K562 (cell line): ENCODE measurements at regions not wholly inside any gene's neighbourhood (a gene's known extent, or its start where the extent isn't known, plus 50 kb on each side); places are given as distances from the start of the nearest gene placed in this dataset.

Experiments
- ATAC-seq: fragments of 200-7000 bp; cut with Tn5 transposase; 3 replicates; pipeline ENCODE4 v1.9.1; 2020; ENCODE audit warnings: moderate library complexity
- BruUV-seq: library from RNA; stranded (reverse); fragments of 400-500 nt; replicated peaks from 2 replicates; lab custom pipeline; 2021; lab: Mats Ljungman, UMichigan
- CTCF ChIA-PET: fragments of 300-600 bp; formaldehyde crosslinking; extraction: SDS; loops from one replicate; lab custom pipeline; 2021; ENCODE audit warnings: low intra/inter-chr PET ratio; lab: Yijun Ruan, JAX
- POLR2A ChIA-PET: fragments of 300-600, 350-650 bp; sonication (Branson Sonifier 250); formaldehyde crosslinking; extraction: SDS; loops from one replicate; lab custom pipeline; 2021; ENCODE audit warnings: antibody characterized with exemption, inconsistent platforms; lab: Yijun Ruan, JAX
- DNase-seq, 4 experiments: peaks; one replicate each; pipeline versions ENCODE4 v3.0.0 to v3.0.0-alpha.2; 2011 to 2018; ENCODE audit warnings: low spot score in 3 of 4, mixed read lengths in 3 of 4; ENCODE audit errors: extremely low read depth in 1 of 4
- FAIRE-seq: peaks from 2 replicates; lab custom pipeline; 2011; peaks lifted over from hg19 to GRCh38; lab: Jason Lieb, UNC
- H2AFZ ChIP-seq: 2 replicates; pipeline ENCODE4 v1.6.0; 2011; ENCODE audit warnings: low read depth, low read length, control low read depth, inconsistent platforms
- H3K27ac ChIP-seq: fragments of 200-600 bp; 3 replicates; pipeline ENCODE4 v1.8.0; 2011; ENCODE audit warnings: low read depth, mild to moderate bottlenecking, control low read depth, inconsistent platforms, low read length, moderate library complexity, mixed read lengths; ENCODE audit errors: extremely low read depth
- H3K27me3 ChIP-seq, 2 experiments: fragments of 300-600 bp in 1 of 2; 2 replicates in 1 of 2; 3 replicates in 1 of 2; pipeline versions ENCODE4 v1.6.0 to v1.8.0; 2011; ENCODE audit warnings: inconsistent platforms in 2 of 2, low read length in 2 of 2, mild to moderate bottlenecking in 1 of 2, mixed read lengths in 1 of 2, moderate library complexity in 1 of 2; ENCODE audit not compliant: control insufficient read depth in 2 of 2, insufficient read depth in 2 of 2
- H3K36me3 ChIP-seq: fragments of 300-600 bp; 3 replicates; pipeline ENCODE4 v1.8.0; 2011; ENCODE audit warnings: mild to moderate bottlenecking, low read length, inconsistent platforms; ENCODE audit not compliant: control insufficient read depth, insufficient read depth
- H3K4me1 ChIP-seq, 2 experiments: fragments of 200-600 bp in 1 of 2; replicated peaks in 1 of 2; 2 replicates in 1 of 2; 3 replicates in 1 of 2; pipeline versions ENCODE4 v1.5.1 to v1.8.0; 2011; ENCODE audit warnings: inconsistent platforms in 2 of 2, low read length in 2 of 2, mild to moderate bottlenecking in 1 of 2, mixed read lengths in 1 of 2, moderate library complexity in 1 of 2; ENCODE audit not compliant: control insufficient read depth in 2 of 2, insufficient read depth in 2 of 2
- H3K4me2 ChIP-seq: 2 replicates; pipeline ENCODE4 v1.6.1; 2011; ENCODE audit warnings: low read length, control low read depth, inconsistent platforms, mixed read lengths; ENCODE audit not compliant: insufficient read depth
- H3K4me3 ChIP-seq: fragments of 200-600 bp; sonication (generic), shearing (Covaris generic); 2 replicates; pipeline ENCODE4 v1.5.1; 2016; ENCODE audit warnings: control low read depth, inconsistent platforms
- H3K79me2 ChIP-seq: fragments of 200-600 bp; 3 replicates; pipeline ENCODE4 v1.8.0; 2011; ENCODE audit warnings: low read length, inconsistent platforms; ENCODE audit not compliant: control insufficient read depth, insufficient read depth
- H3K9ac ChIP-seq, 2 experiments: 2 replicates each; pipeline versions ENCODE4 v1.6.0 to v1.6.1; 2011; ENCODE audit warnings: low read depth in 2 of 2, low read length in 2 of 2, control low read depth in 1 of 2, inconsistent platforms in 1 of 2, mild to moderate bottlenecking in 1 of 2, mixed read lengths in 1 of 2; ENCODE audit not compliant: insufficient read depth in 1 of 2
- H3K9me1 ChIP-seq: one replicate; pipeline ENCODE4 v1.6.0; 2011; ENCODE audit warnings: inconsistent platforms, mild to moderate bottlenecking, low read length, moderate library complexity; ENCODE audit not compliant: control insufficient read depth, insufficient read depth
- H3K9me3 ChIP-seq: replicated peaks from 2 replicates; pipeline ENCODE4 v1.5.1; 2011; ENCODE audit warnings: low read depth, low read length, inconsistent platforms; ENCODE audit not compliant: control insufficient read depth, insufficient read depth
- H4K20me1 ChIP-seq: replicated peaks from 2 replicates; pipeline ENCODE4 v1.6.1; 2011; ENCODE audit warnings: low read length, inconsistent platforms, mixed read lengths; ENCODE audit not compliant: control insufficient read depth, insufficient read depth
- BDP1 ChIP-seq: IDR thresholded peaks from 3 replicates; pipeline ENCODE4 v1.6.1; 2011; ENCODE audit not compliant: insufficient read length, insufficient read depth
- CBFA2T3 ChIP-seq: fragments of 450-650 bp; IDR thresholded peaks from 2 replicates; pipeline ENCODE4 v1.6.1; 2017
- E2F3 ChIP-seq: fragments of 250-450 bp; sonication (Bioruptor Pico); IDR thresholded peaks from 2 replicates; pipeline ENCODE4 v1.4.0; 2020; ENCODE audit warnings: mild to moderate bottlenecking
- EP400 ChIP-seq: fragments of 450-650 bp; IDR thresholded peaks from 2 replicates; pipeline ENCODE4 v1.6.1; 2017; ENCODE audit warnings: antibody characterized with exemption, mild to moderate bottlenecking, moderate library complexity
- HDAC8 ChIP-seq: fragments of 450-650 bp; IDR thresholded peaks from 2 replicates; pipeline ENCODE4 v1.6.1; 2016; ENCODE audit warnings: mild to moderate bottlenecking, missing genetic modification characterization, moderate library complexity, missing compliant biosample characterization
- HES1 ChIP-seq: fragments of 450-650 bp; IDR thresholded peaks from 2 replicates; pipeline ENCODE4 v1.6.1; 2016; ENCODE audit warnings: low read depth, mild to moderate bottlenecking, moderate library complexity
- KLF1 ChIP-seq: fragments of 450-650 bp; IDR thresholded peaks from 2 replicates; pipeline ENCODE4 v1.6.1; 2016; ENCODE audit warnings: missing genetic modification characterization, missing compliant biosample characterization
- POLR2AphosphoS5 ChIP-seq: IDR thresholded peaks from 2 replicates; pipeline ENCODE4 v1.6.1; 2011; ENCODE audit warnings: mild to moderate bottlenecking, low read depth, low read length, moderate library complexity; ENCODE audit not compliant: control insufficient read depth, insufficient read depth
- SIN3A ChIP-seq, 2 experiments: fragments of 150-350 bp in 1 of 2; IDR thresholded peaks; 2 replicates each; pipeline ENCODE4 v1.6.1; 2011 to 2016; ENCODE audit warnings: borderline replicate concordance in 2 of 2, low read depth in 2 of 2, low read length in 2 of 2, mild to moderate bottlenecking in 2 of 2, moderate library complexity in 2 of 2; ENCODE audit not compliant: control insufficient read depth in 1 of 2
- SNIP1 ChIP-seq: fragments of 450-650 bp; IDR thresholded peaks from 2 replicates; pipeline ENCODE4 v1.7.1; 2017; ENCODE audit warnings: low read depth, mild to moderate bottlenecking
- ZNF140 ChIP-seq: fragments of 250-450 bp; sonication (Bioruptor Pico); IDR thresholded peaks from 2 replicates; pipeline ENCODE4 v1.8.0; 2021; ENCODE audit warnings: moderate library complexity, mild to moderate bottlenecking, inconsistent platforms
- ZNF75A ChIP-seq: fragments of 450-650 bp; formaldehyde crosslinking; IDR thresholded peaks from 2 replicates; pipeline ENCODE4 v1.4.0; 2020; ENCODE audit warnings: mild to moderate bottlenecking
- WGBS: fragments of 100-300 bp; shearing (Covaris generic); methylation state at CpG from one replicate; pipeline ENCODE4 v1.1.6; 2016; ENCODE audit warnings: low coverage, mixed read lengths; ENCODE audit not compliant: insufficient coverage; ENCODE audit errors: missing lambda C conversion rate; 5-methylcytosine and 5-hydroxymethylcytosine counted together
- in situ Hi-C: fragments of 300-500 bp; cut with MboI; formaldehyde crosslinking; loops from 4 replicates; pipeline ENCODE4 v1.15.0; 2018; ENCODE audit warnings: inconsistent platforms, mixed read lengths
- intact Hi-C: fragments of 100-400 bp; cut with micrococcal nuclease; formaldehyde crosslinking; loops from 2 replicates; pipeline ENCODE4 v1.14.2; 2022

- FAIRE-seq (no peak), ATAC-seq (no peak), DNase-seq (no peak)
- CTCF ChIA-PET: no interaction called here
- no peaks in the 10 kb centered on the region for H3K27me3 ChIP-seq
- H2AFZ ChIP-seq: no peak overlapping the region
- no peaks in the 10 kb centered on the region for H3K79me2 ChIP-seq
- POLR2A ChIA-PET: no interaction called here
- no peak overlapping the region for H3K4me2 ChIP-seq
- no peaks in the 10 kb centered on the region for H3K36me3 ChIP-seq
- 0% methylated on average over 1 of the region's 1 CpG for WGBS
- H3K4me3 ChIP-seq: no peak overlapping the region
- H3K9me1 ChIP-seq: no peaks in the 10 kb centered on the region
- no TSS peak for BruUV-seq
- no peak overlapping the region for H3K9ac ChIP-seq
- in situ Hi-C loops (no loop called here), intact Hi-C loops (no loop called here)
- H3K9me3 ChIP-seq: no peaks in the 10 kb centered on the region
- no peaks in the 10 kb centered on the region for H3K4me1 ChIP-seq
- TF ChIP-seq ZNF75A (CRISPR knock-in tag) (no peak), CBFA2T3 (no peak), KLF1 (tag) (no peak), EP400 (no peak), SNIP1 (no peak), HES1 (no peak), ZNF140 (CRISPR knock-in tag) (no peak), POLR2AphosphoS5 (no peak), BDP1 (no peak), E2F3 (CRISPR knock-in tag) (no peak), SIN3A (IDR thresholded peaks at IDR 0.05; ENCODE audit: borderline replicate concordance in 2 of 2, control insufficient read depth in 1 of 2, low read depth in 2 of 2, low read length in 2 of 2) (no peak), HDAC8 (tag) (no peak)
- H3K27ac ChIP-seq: no peak overlapping the region
- no peaks in the 10 kb centered on the region for H4K20me1 ChIP-seq
These were observed 134.9 kb upstream of the SLC14A2 start for GRCh38 chr18:45480219-45481015.
